CMK (cell line): ENCODE measurements at regions not wholly inside any gene's neighbourhood (a gene's known extent, or its start where the extent isn't known, plus 50 kb on each side); places are given as distances from the start of the nearest gene placed in this dataset.

Experiments
- DNase-seq: peaks from one replicate; pipeline ENCODE4 v3.0.0-alpha.2; 2010; ENCODE audit warnings: low read depth

- no peak for DNase-seq
Observed at GRCh38 chr22:22823131-22823810, 64.3 kb upstream of the IGLL5 start.

GRCh38 chr22:22824340-22825212 is 63.0 kb upstream of the IGLL5 start:
- DNase-seq, result no peak

GRCh38 chr22:22825213-22825593 is 62.4 kb upstream of the IGLL5 start:
- no peak for DNase-seq

GRCh38 chr22:22827187-22827939 is 60.3 kb upstream of the IGLL5 start:
- no peak for DNase-seq

GRCh38 chr22:22830193-22830592 is 57.4 kb upstream of the IGLL5 start:
- DNase-seq, result no peak

GRCh38 chr22:22830957-22831688 is 56.5 kb upstream of the IGLL5 start:
- no peak for DNase-seq

GRCh38 chr22:22833059-22833458 is 54.6 kb upstream of the IGLL5 start:
- DNase-seq, result no peak

- no peak for DNase-seq
Observed at GRCh38 chr22:22833488-22833887, 54.1 kb upstream of the IGLL5 start.

GRCh38 chr22:22834204-22834603 is 53.4 kb upstream of the IGLL5 start:
- DNase-seq, result no peak

- DNase-seq, result no peak
Observed at GRCh38 chr22:22834783-22835182, 52.8 kb upstream of the IGLL5 start.

GRCh38 chr22:22835242-22835641 is 52.4 kb upstream of the IGLL5 start:
- DNase-seq, result no peak

GRCh38 chr22:22835771-22836291 is 51.8 kb upstream of the IGLL5 start:
- no peak for DNase-seq

- no peak for DNase-seq
Observed at GRCh38 chr22:22836635-22837034, 51.0 kb upstream of the IGLL5 start.
